Naive B cell (primary cell): ENCODE measurements at regions not wholly inside any gene's neighbourhood (a gene's known extent, or its start where the extent isn't known, plus 50 kb on each side); places are given as distances from the start of the nearest gene placed in this dataset.

Experiments used
- ATAC-seq, 2 donors: fragments of 150-1000 bp; cut with Tn5 transposase; 2 replicates each; pipeline ENCODE4 v1.10.0; 2021; ENCODE audit warnings: low read depth in 2 of 2, mild to moderate bottlenecking in 2 of 2, moderate library complexity in 2 of 2
- DNase-seq: peaks from one replicate; pipeline ENCODE4 v3.0.0; 2022
- H3K27ac Mint-ChIP-seq, 6 donors: one replicate each; pipeline ENCODE4 v1.8.0; 2020 to 2022; ENCODE audit warnings: mild to moderate bottlenecking in 6 of 6, mixed read lengths in 6 of 6, moderate library complexity in 5 of 6, inconsistent platforms in 2 of 6
- H3K27me3 Mint-ChIP-seq, 3 donors: one replicate each; pipeline ENCODE4 v1.8.0; 2021 to 2022; ENCODE audit warnings: mixed read lengths in 3 of 3, mild to moderate bottlenecking in 1 of 3
- H3K36me3 Mint-ChIP-seq, 2 donors: one replicate each; pipeline ENCODE4 v1.8.0; 2020 to 2022; ENCODE audit warnings: mixed read lengths in 2 of 2, inconsistent platforms in 1 of 2, mild to moderate bottlenecking in 1 of 2
- H3K4me1 Mint-ChIP-seq, 3 donors: one replicate each; pipeline ENCODE4 v1.8.0; 2020 to 2022; ENCODE audit warnings: mixed read lengths in 3 of 3, inconsistent platforms in 1 of 3, mild to moderate bottlenecking in 1 of 3, moderate library complexity in 1 of 3
- H3K4me3 Mint-ChIP-seq, 8 donors: one replicate each; pipeline ENCODE4 v1.8.0; 2020 to 2022; ENCODE audit warnings: mild to moderate bottlenecking in 8 of 8, mixed read lengths in 8 of 8, moderate library complexity in 8 of 8, inconsistent platforms in 2 of 8
- H3K9me3 Mint-ChIP-seq, 7 donors: one replicate each; pipeline ENCODE4 v1.8.0; 2020 to 2022; ENCODE audit warnings: mixed read lengths in 7 of 7, mild to moderate bottlenecking in 5 of 7, inconsistent platforms in 2 of 7, moderate library complexity in 1 of 7

- no peaks in the 10 kb centered on the region for H3K27me3 Mint-ChIP-seq
- ATAC-seq (no peak), DNase-seq (no peak)
- peaks cover 0 to 9% (median 5%) of the 10 kb centered on the region in 7 donors for H3K9me3 Mint-ChIP-seq
- no peaks in the 10 kb centered on the region for H3K4me1 Mint-ChIP-seq
- no peak overlapping the region for H3K4me3 Mint-ChIP-seq
- no peak overlapping the region for H3K27ac Mint-ChIP-seq
- no peaks in the 10 kb centered on the region for H3K36me3 Mint-ChIP-seq
These were observed 163.0 kb downstream of the HDGFL1 start for GRCh38 chr6:22732176-22732970.

DNA sequence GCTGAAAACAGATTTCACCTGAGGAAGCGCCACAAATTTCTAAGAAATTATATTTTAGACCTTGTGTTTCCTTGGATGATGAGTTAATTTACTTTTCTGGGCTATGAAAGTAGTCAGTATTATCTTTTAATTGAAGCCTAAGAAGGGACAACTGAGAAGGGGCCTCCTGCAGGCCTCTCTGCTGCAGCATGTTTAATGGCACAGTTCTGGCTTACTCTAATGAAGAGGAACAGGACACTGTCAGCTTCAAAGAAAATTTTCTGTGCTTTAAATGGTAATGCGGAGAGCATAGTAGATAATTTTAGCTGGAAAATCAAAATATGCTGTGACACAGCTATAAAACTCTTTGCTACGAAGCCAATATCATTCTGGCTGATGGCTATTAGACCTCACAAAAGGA lies 167.4 kb downstream of the HDGFL1 start:
- no peak overlapping the region for H3K4me3 Mint-ChIP-seq
- H3K4me1 Mint-ChIP-seq: no peaks in the 10 kb centered on the region
- H3K36me3 Mint-ChIP-seq: no peaks in the 10 kb centered on the region
- H3K9me3 Mint-ChIP-seq: peaks cover 0 to 9% (median 5%) of the 10 kb centered on the region in 7 donors
- no peaks in the 10 kb centered on the region for H3K27me3 Mint-ChIP-seq
- ATAC-seq (no peak), DNase-seq (no peak)
- H3K27ac Mint-ChIP-seq: no peak overlapping the region

GRCh38 chr6:22737331-22737730 lies 168.0 kb downstream of the HDGFL1 start:
- Mint-ChIP-seq H3K27me3 (no peaks in the 10 kb centered on the region), H3K9me3 (peaks cover 0 to 9% (median 5%) of the 10 kb centered on the region in 7 donors), H3K27ac (no peak overlapping the region), H3K36me3 (no peaks in the 10 kb centered on the region), H3K4me3 (no peak overlapping the region), H3K4me1 (no peaks in the 10 kb centered on the region)
- ATAC-seq (no peak), DNase-seq (no peak)

DNA sequence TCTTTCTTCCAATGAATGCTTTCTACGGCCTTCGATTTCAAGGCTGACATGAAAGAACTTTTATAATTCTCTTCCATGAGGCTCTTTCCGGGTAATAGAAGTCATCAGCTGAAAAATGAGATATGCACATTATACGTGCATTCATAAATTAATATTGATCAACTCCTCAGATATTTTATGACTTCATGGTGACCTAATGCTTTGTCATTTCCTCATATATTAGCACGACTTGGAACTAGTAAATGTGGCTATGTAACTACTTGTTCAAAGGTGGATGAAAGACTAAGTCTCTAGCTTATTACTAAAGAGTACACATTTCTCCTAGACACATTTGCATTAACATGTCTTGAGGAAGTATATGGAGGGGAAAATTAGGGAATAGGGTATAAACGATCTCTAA lies 168.8 kb downstream of the HDGFL1 start:
- Mint-ChIP-seq H3K27ac (no peak overlapping the region), H3K4me1 (no peaks in the 10 kb centered on the region), H3K36me3 (no peaks in the 10 kb centered on the region), H3K9me3 (peaks cover 0 to 9% (median 5%) of the 10 kb centered on the region in 7 donors), H3K4me3 (no peak overlapping the region), H3K27me3 (no peaks in the 10 kb centered on the region)
- DNase-seq: no peak
- ATAC-seq: no peak

GRCh38 chr6:22747571-22747970 lies 178.2 kb downstream of the HDGFL1 start:
- DNase-seq: no peak
- Mint-ChIP-seq H3K4me3 (no peak overlapping the region), H3K9me3 (peaks cover 0 to 4% (median 0%) of the 10 kb centered on the region in 7 donors), H3K27ac (no peak overlapping the region), H3K27me3 (no peaks in the 10 kb centered on the region), H3K36me3 (no peaks in the 10 kb centered on the region), H3K4me1 (no peaks in the 10 kb centered on the region)
- ATAC-seq: no peak

GRCh38 chr6:22748681-22749080 lies 179.3 kb downstream of the HDGFL1 start:
- H3K36me3 Mint-ChIP-seq: no peaks in the 10 kb centered on the region
- no peaks in the 10 kb centered on the region for H3K27me3 Mint-ChIP-seq
- peaks cover 0 to 3% (median 0%) of the 10 kb centered on the region in 7 donors for H3K9me3 Mint-ChIP-seq
- no peak overlapping the region for H3K4me3 Mint-ChIP-seq
- no peaks in the 10 kb centered on the region for H3K4me1 Mint-ChIP-seq
- H3K27ac Mint-ChIP-seq: no peak overlapping the region
- DNase-seq: no peak
- ATAC-seq: no peak

GRCh38 chr6:22749696-22750095 lies 180.3 kb downstream of the HDGFL1 start:
- Mint-ChIP-seq H3K27me3 (no peaks in the 10 kb centered on the region), H3K36me3 (no peaks in the 10 kb centered on the region), H3K27ac (no peak overlapping the region), H3K4me3 (no peak overlapping the region), H3K9me3 (peaks cover 0 to 3% (median 0%) of the 10 kb centered on the region in 7 donors), H3K4me1 (no peaks in the 10 kb centered on the region)
- ATAC-seq (no peak), DNase-seq (no peak)

DNA sequence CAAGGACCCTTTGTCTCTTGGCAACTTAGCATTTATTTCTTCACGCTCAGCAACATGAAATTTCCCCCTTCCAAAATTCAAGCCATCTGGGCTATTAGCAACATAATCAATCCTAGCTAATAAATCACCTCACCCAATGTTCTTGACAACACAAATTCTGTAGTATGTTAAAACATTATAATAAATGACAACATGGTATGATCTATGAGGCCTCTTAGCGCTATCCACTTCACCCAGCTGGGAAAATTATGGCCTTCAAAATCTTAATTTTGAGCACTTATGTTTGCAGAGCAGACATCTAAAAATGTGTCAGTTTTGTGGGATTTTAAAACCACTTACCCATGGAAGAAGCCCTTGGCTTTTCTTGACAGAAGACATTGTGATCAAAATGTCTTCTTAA lies 181.9 kb downstream of the HDGFL1 start:
- Mint-ChIP-seq H3K27ac (no peak overlapping the region), H3K4me1 (no peaks in the 10 kb centered on the region), H3K36me3 (no peaks in the 10 kb centered on the region), H3K4me3 (no peak overlapping the region), H3K27me3 (no peaks in the 10 kb centered on the region), H3K9me3 (peaks cover 0 to 3% (median 0%) of the 10 kb centered on the region in 7 donors)
- ATAC-seq (no peak), DNase-seq (no peak)

DNA sequence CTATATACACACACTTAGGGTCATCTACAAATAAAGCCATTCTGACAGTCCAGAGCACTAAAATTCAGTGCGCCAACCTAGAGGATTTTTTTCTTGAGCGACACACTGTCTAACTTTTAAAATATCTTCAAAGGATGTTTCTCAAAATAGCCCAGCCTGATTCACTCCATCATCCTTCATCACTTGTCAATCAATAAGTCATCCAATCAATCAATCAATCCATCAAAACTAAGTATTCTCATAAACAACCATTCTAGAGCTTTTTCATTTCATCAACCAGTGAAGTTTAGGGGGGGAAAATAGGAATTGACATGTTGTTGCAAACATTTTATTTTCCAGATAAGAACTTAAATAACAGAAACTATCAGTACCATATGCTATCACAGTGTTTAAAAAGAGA lies 183.2 kb downstream of the HDGFL1 start:
- ATAC-seq: no peak

GRCh38 chr6:22754061-22754460 lies 184.7 kb downstream of the HDGFL1 start:
- DNase-seq (no peak), ATAC-seq (no peak)
- Mint-ChIP-seq H3K27me3 (no peaks in the 10 kb centered on the region), H3K4me1 (no peaks in the 10 kb centered on the region), H3K4me3 (no peak overlapping the region), H3K36me3 (no peaks in the 10 kb centered on the region), H3K9me3 (peaks cover 0 to 3% (median 0%) of the 10 kb centered on the region in 7 donors), H3K27ac (no peak overlapping the region)

More for the DNA sequence above, 183.2 kb downstream of the HDGFL1 start:
- Mint-ChIP-seq H3K9me3 (peaks cover 0 to 3% (median 0%) of the 10 kb centered on the region in 7 donors), H3K27ac (no peak overlapping the region), H3K27me3 (no peaks in the 10 kb centered on the region), H3K4me3 (no peak overlapping the region), H3K4me1 (no peaks in the 10 kb centered on the region), H3K36me3 (no peaks in the 10 kb centered on the region)
- no peak for DNase-seq

- Mint-ChIP-seq H3K4me3 (no peak overlapping the region), H3K4me1 (no peaks in the 10 kb centered on the region), H3K27ac (no peak overlapping the region), H3K27me3 (no peaks in the 10 kb centered on the region), H3K36me3 (no peaks in the 10 kb centered on the region), H3K9me3 (peaks cover 0 to 2% (median 0%) of the 10 kb centered on the region in 7 donors)
- ATAC-seq: no peak
- no peak for DNase-seq
These were observed 186.2 kb downstream of the HDGFL1 start for GRCh38 chr6:22755605-22756004.

DNA sequence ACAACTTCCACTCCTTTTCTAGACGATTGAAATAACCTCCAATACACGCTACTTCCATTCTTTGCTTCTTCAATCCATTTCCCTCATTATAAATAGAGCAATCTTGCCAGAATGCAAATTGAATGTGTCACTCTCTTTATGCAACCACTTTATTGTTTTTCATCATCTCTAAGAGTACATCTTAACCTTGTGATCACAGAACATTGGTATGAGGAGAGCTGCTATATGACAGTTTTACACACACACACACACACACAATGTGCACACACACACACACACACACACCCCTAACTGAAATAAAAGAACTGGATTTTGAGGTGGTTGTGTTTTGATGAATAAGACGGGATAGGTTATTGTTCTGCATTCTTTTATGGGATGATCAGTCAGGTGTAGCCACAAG lies 187.0 kb downstream of the HDGFL1 start:
- no peak overlapping the region for H3K27ac Mint-ChIP-seq
- no peaks in the 10 kb centered on the region for H3K27me3 Mint-ChIP-seq
- ATAC-seq: no peak
- no peak overlapping the region for H3K4me3 Mint-ChIP-seq
- DNase-seq: no peak
- no peaks in the 10 kb centered on the region for H3K4me1 Mint-ChIP-seq
- H3K36me3 Mint-ChIP-seq: no peaks in the 10 kb centered on the region
- H3K9me3 Mint-ChIP-seq: no peaks in the 10 kb centered on the region

- H3K9me3 Mint-ChIP-seq: peaks cover 0 to 5% (median 0%) of the 10 kb centered on the region in 7 donors
- H3K36me3 Mint-ChIP-seq: no peaks in the 10 kb centered on the region
- ATAC-seq (no peak), DNase-seq (no peak)
- no peak overlapping the region for H3K4me3 Mint-ChIP-seq
- no peaks in the 10 kb centered on the region for H3K4me1 Mint-ChIP-seq
- H3K27ac Mint-ChIP-seq: no peak overlapping the region
- peaks cover 0 to 4% (median 0%) of the 10 kb centered on the region in 3 donors for H3K27me3 Mint-ChIP-seq
These were observed 195.1 kb downstream of the HDGFL1 start for GRCh38 chr6:22764496-22764895.

- DNase-seq: no peak
These were observed 195.6 kb downstream of the HDGFL1 start for GRCh38 chr6:22765015-22765414.

More at GRCh38 chr6:22765015-22765414, 195.6 kb downstream of the HDGFL1 start:
- H3K9me3 Mint-ChIP-seq: peaks cover 0 to 5% (median 0%) of the 10 kb centered on the region in 7 donors
- ATAC-seq: no peak
- no peaks in the 10 kb centered on the region for H3K4me1 Mint-ChIP-seq
- H3K27ac Mint-ChIP-seq: no peak overlapping the region
- H3K27me3 Mint-ChIP-seq: peaks cover 0 to 4% (median 0%) of the 10 kb centered on the region in 3 donors
- no peak overlapping the region for H3K4me3 Mint-ChIP-seq
- H3K36me3 Mint-ChIP-seq: no peaks in the 10 kb centered on the region
